Activated CD4-positive, alpha-beta T cell treated with anti-CD3 and anti-CD28 coated beads for 48 hours (primary cell): ENCODE measurements at regions not wholly inside any gene's neighbourhood (a gene's known extent, or its start where the extent isn't known, plus 50 kb on each side); places are given as distances from the start of the nearest gene placed in this dataset.

Experiments
- DNase-seq: peaks from one replicate; pipeline ENCODE4 v3.0.0-alpha.2; 2020

DNA sequence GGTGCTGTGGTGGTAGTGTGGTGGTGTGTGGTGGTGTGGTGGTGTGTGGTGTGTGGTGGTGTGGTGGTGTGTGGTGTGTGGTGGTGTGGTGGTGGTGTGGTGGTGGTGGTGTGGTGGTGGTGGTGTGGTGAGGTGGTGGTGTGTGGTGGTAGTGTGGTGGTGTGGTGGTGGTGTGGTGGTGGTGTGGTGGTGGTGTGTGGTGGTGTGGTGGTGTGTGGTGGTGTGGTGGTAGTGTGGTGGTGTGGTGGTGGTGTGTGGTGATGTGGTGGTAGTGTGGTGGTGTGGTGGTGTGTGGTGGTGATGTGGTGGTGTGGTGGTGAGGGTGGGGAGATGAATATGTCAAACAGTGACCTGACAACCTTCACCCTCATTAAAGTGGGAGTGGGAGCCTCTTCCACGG is 55.6 kb upstream of the DLGAP1 start:
- no peak for DNase-seq

GRCh38 chr18:4510160-4510559 is 55.1 kb upstream of the DLGAP1 start:
- no peak for DNase-seq
